K562 (cell line): ENCODE measurements at regions not wholly inside any gene's neighbourhood (a gene's known extent, or its start where the extent isn't known, plus 50 kb on each side); places are given as distances from the start of the nearest gene placed in this dataset.

Source experiments
- ATAC-seq: fragments of 200-7000 bp; cut with Tn5 transposase; 3 replicates; pipeline ENCODE4 v1.9.1; 2020; ENCODE audit warnings: moderate library complexity
- BruUV-seq: library from RNA; stranded (reverse); fragments of 400-500 nt; replicated peaks from 2 replicates; lab custom pipeline; 2021; lab: Mats Ljungman, UMichigan
- CTCF ChIA-PET: fragments of 300-600 bp; formaldehyde crosslinking; extraction: SDS; loops from one replicate; lab custom pipeline; 2021; ENCODE audit warnings: low intra/inter-chr PET ratio; lab: Yijun Ruan, JAX
- POLR2A ChIA-PET: fragments of 300-600, 350-650 bp; sonication (Branson Sonifier 250); formaldehyde crosslinking; extraction: SDS; loops from one replicate; lab custom pipeline; 2021; ENCODE audit warnings: antibody characterized with exemption, inconsistent platforms; lab: Yijun Ruan, JAX
- DNase-seq, 4 experiments: peaks; one replicate each; pipeline versions ENCODE4 v3.0.0 to v3.0.0-alpha.2; 2011 to 2018; ENCODE audit warnings: low spot score in 3 of 4, mixed read lengths in 3 of 4; ENCODE audit errors: extremely low read depth in 1 of 4
- FAIRE-seq: peaks from 2 replicates; lab custom pipeline; 2011; peaks lifted over from hg19 to GRCh38; lab: Jason Lieb, UNC
- H2AFZ ChIP-seq: 2 replicates; pipeline ENCODE4 v1.6.0; 2011; ENCODE audit warnings: low read depth, low read length, control low read depth, inconsistent platforms
- H3K27ac ChIP-seq: fragments of 200-600 bp; 3 replicates; pipeline ENCODE4 v1.8.0; 2011; ENCODE audit warnings: low read depth, mild to moderate bottlenecking, control low read depth, inconsistent platforms, low read length, moderate library complexity, mixed read lengths; ENCODE audit errors: extremely low read depth
- H3K27me3 ChIP-seq, 2 experiments: fragments of 300-600 bp in 1 of 2; 2 replicates in 1 of 2; 3 replicates in 1 of 2; pipeline versions ENCODE4 v1.6.0 to v1.8.0; 2011; ENCODE audit warnings: inconsistent platforms in 2 of 2, low read length in 2 of 2, mild to moderate bottlenecking in 1 of 2, mixed read lengths in 1 of 2, moderate library complexity in 1 of 2; ENCODE audit not compliant: control insufficient read depth in 2 of 2, insufficient read depth in 2 of 2
- H3K36me3 ChIP-seq: fragments of 300-600 bp; 3 replicates; pipeline ENCODE4 v1.8.0; 2011; ENCODE audit warnings: mild to moderate bottlenecking, low read length, inconsistent platforms; ENCODE audit not compliant: control insufficient read depth, insufficient read depth
- H3K4me1 ChIP-seq, 2 experiments: fragments of 200-600 bp in 1 of 2; replicated peaks in 1 of 2; 2 replicates in 1 of 2; 3 replicates in 1 of 2; pipeline versions ENCODE4 v1.5.1 to v1.8.0; 2011; ENCODE audit warnings: inconsistent platforms in 2 of 2, low read length in 2 of 2, mild to moderate bottlenecking in 1 of 2, mixed read lengths in 1 of 2, moderate library complexity in 1 of 2; ENCODE audit not compliant: control insufficient read depth in 2 of 2, insufficient read depth in 2 of 2
- H3K4me2 ChIP-seq: 2 replicates; pipeline ENCODE4 v1.6.1; 2011; ENCODE audit warnings: low read length, control low read depth, inconsistent platforms, mixed read lengths; ENCODE audit not compliant: insufficient read depth
- H3K4me3 ChIP-seq: fragments of 200-600 bp; sonication (generic), shearing (Covaris generic); 2 replicates; pipeline ENCODE4 v1.5.1; 2016; ENCODE audit warnings: control low read depth, inconsistent platforms
- H3K79me2 ChIP-seq: fragments of 200-600 bp; 3 replicates; pipeline ENCODE4 v1.8.0; 2011; ENCODE audit warnings: low read length, inconsistent platforms; ENCODE audit not compliant: control insufficient read depth, insufficient read depth
- H3K9ac ChIP-seq, 2 experiments: 2 replicates each; pipeline versions ENCODE4 v1.6.0 to v1.6.1; 2011; ENCODE audit warnings: low read depth in 2 of 2, low read length in 2 of 2, control low read depth in 1 of 2, inconsistent platforms in 1 of 2, mild to moderate bottlenecking in 1 of 2, mixed read lengths in 1 of 2; ENCODE audit not compliant: insufficient read depth in 1 of 2
- H3K9me1 ChIP-seq: one replicate; pipeline ENCODE4 v1.6.0; 2011; ENCODE audit warnings: inconsistent platforms, mild to moderate bottlenecking, low read length, moderate library complexity; ENCODE audit not compliant: control insufficient read depth, insufficient read depth
- H3K9me3 ChIP-seq: replicated peaks from 2 replicates; pipeline ENCODE4 v1.5.1; 2011; ENCODE audit warnings: low read depth, low read length, inconsistent platforms; ENCODE audit not compliant: control insufficient read depth, insufficient read depth
- H4K20me1 ChIP-seq: replicated peaks from 2 replicates; pipeline ENCODE4 v1.6.1; 2011; ENCODE audit warnings: low read length, inconsistent platforms, mixed read lengths; ENCODE audit not compliant: control insufficient read depth, insufficient read depth
- ATF4 ChIP-seq: fragments of 450-650 bp; formaldehyde crosslinking; IDR thresholded peaks from 2 replicates; pipeline ENCODE4 v1.4.0; 2022; ENCODE audit warnings: mild to moderate bottlenecking, moderate library complexity
- BCOR ChIP-seq: fragments of 450-650 bp; IDR thresholded peaks from 2 replicates; pipeline ENCODE4 v1.6.1; 2016
- FOXJ3 ChIP-seq: sonication (generic); formaldehyde crosslinking; IDR thresholded peaks from 2 replicates; pipeline ENCODE4 v1.4.0; 2020; ENCODE audit warnings: mild to moderate bottlenecking, missing genetic modification reagents
- HDAC8 ChIP-seq: fragments of 450-650 bp; IDR thresholded peaks from 2 replicates; pipeline ENCODE4 v1.6.1; 2016; ENCODE audit warnings: mild to moderate bottlenecking, missing genetic modification characterization, moderate library complexity, missing compliant biosample characterization
- SRSF7 ChIP-seq: fragments of 200-400 bp; formaldehyde crosslinking; optimal IDR thresholded peaks from 2 replicates; pipeline ENCODE3; 2017; ENCODE audit warnings: mild to moderate bottlenecking, low read depth, low read length
- ZBTB17 ChIP-seq: fragments of 450-650 bp; formaldehyde crosslinking; IDR thresholded peaks from 2 replicates; pipeline ENCODE4 v1.4.0; 2020; ENCODE audit warnings: mild to moderate bottlenecking
- ZKSCAN1 ChIP-seq: fragments of 150-350 bp; IDR thresholded peaks from 2 replicates; pipeline ENCODE4 v1.6.1; 2016; ENCODE audit warnings: low read depth, low read length
- ZNF324 ChIP-seq: fragments of 250-450 bp; sonication (Bioruptor Pico); IDR thresholded peaks from 2 replicates; pipeline ENCODE4 v1.4.0; 2020; ENCODE audit warnings: mild to moderate bottlenecking
- ZNF347 ChIP-seq: fragments of 450-650 bp; formaldehyde crosslinking; IDR thresholded peaks from 2 replicates; pipeline ENCODE4 v1.4.0; 2020; ENCODE audit warnings: low read depth, mild to moderate bottlenecking, moderate library complexity
- ZNF668 ChIP-seq: fragments of 250-450 bp; sonication (Bioruptor Pico); IDR thresholded peaks from 2 replicates; pipeline ENCODE4 v1.8.0; 2022; ENCODE audit warnings: mild to moderate bottlenecking, inconsistent platforms
- ZNF780A ChIP-seq: fragments of 250-450 bp; sonication (Bioruptor Pico); IDR thresholded peaks from 2 replicates; pipeline ENCODE4 v1.5.0; 2021; ENCODE audit warnings: mild to moderate bottlenecking
- ZNF785 ChIP-seq: fragments of 250-450 bp; sonication (Bioruptor Pico); IDR thresholded peaks from 2 replicates; pipeline ENCODE4 v1.4.0; 2020; ENCODE audit warnings: mild to moderate bottlenecking
- WGBS: fragments of 100-300 bp; shearing (Covaris generic); methylation state at CpG from one replicate; pipeline ENCODE4 v1.1.6; 2016; ENCODE audit warnings: low coverage, mixed read lengths; ENCODE audit not compliant: insufficient coverage; ENCODE audit errors: missing lambda C conversion rate; 5-methylcytosine and 5-hydroxymethylcytosine counted together
- in situ Hi-C: fragments of 300-500 bp; cut with MboI; formaldehyde crosslinking; loops from 4 replicates; pipeline ENCODE4 v1.15.0; 2018; ENCODE audit warnings: inconsistent platforms, mixed read lengths
- intact Hi-C: fragments of 100-400 bp; cut with micrococcal nuclease; formaldehyde crosslinking; loops from 2 replicates; pipeline ENCODE4 v1.14.2; 2022

- no peak overlapping the region for H3K4me3 ChIP-seq
- TF ChIP-seq ZBTB17 (CRISPR knock-in tag) = no peak
- TF ChIP-seq ZNF780A (CRISPR knock-in tag) = no peak
- no peak for TF ChIP-seq ZKSCAN1
- H3K79me2 ChIP-seq = no peaks in the 10 kb centered on the region
- ChIA-PET POLR2A (no interaction called here), CTCF (no interaction called here)
- in situ Hi-C loops = no loop called here
- H3K27ac ChIP-seq = no peak overlapping the region
- no peak overlapping the region for H3K4me2 ChIP-seq
- H3K27me3 ChIP-seq = no peaks in the 10 kb centered on the region
- H3K4me1 ChIP-seq = no peaks in the 10 kb centered on the region
- DNase-seq (no peak), ATAC-seq (no peak), FAIRE-seq (no peak)
- no peak overlapping the region for H2AFZ ChIP-seq
- H4K20me1 ChIP-seq = no peaks in the 10 kb centered on the region
- H3K9ac ChIP-seq = no peak overlapping the region
- intact Hi-C loops = no loop called here
- H3K9me1 ChIP-seq = no peaks in the 10 kb centered on the region
- no peaks in the 10 kb centered on the region for H3K9me3 ChIP-seq
- BruUV-seq = no TSS peak
- H3K36me3 ChIP-seq = no peaks in the 10 kb centered on the region
Measured at GRCh38 chr13:64028551-64028950, 2612.9 kb upstream of the PCDH20 start.

GRCh38 chr13:64020126-64020525, 2604.5 kb upstream of the PCDH20 start:
- no peaks in the 10 kb centered on the region for H3K9me1 ChIP-seq
- ChIA-PET CTCF (no interaction called here), POLR2A (no interaction called here)
- FAIRE-seq = no peak
- no peaks in the 10 kb centered on the region for H3K27me3 ChIP-seq
- H3K36me3 ChIP-seq = no peaks in the 10 kb centered on the region
- H3K27ac ChIP-seq = no peak overlapping the region
- WGBS = 62% methylated on average over 2 of the region's 2 CpGs
- no TSS peak for BruUV-seq
- H4K20me1 ChIP-seq = no peaks in the 10 kb centered on the region
- H3K4me3 ChIP-seq = no peak overlapping the region
- ATAC-seq = no peak
- H3K9ac ChIP-seq = no peak overlapping the region
- TF ChIP-seq SRSF7 = no peak
- no peak for TF ChIP-seq ZNF668
- no peak for TF ChIP-seq FOXJ3 (CRISPR knock-in tag)
- no peak for TF ChIP-seq BCOR
- TF ChIP-seq HDAC8 (tag) = no peak
- TF ChIP-seq ZNF347 (CRISPR knock-in tag) = no peak
- no peak for TF ChIP-seq ATF4
- TF ChIP-seq ZNF324 (CRISPR knock-in tag) = no peak
- TF ChIP-seq ZNF785 = no peak
- in situ Hi-C loops (no loop called here), intact Hi-C loops (no loop called here)
- H3K4me2 ChIP-seq = no peak overlapping the region
- no peaks in the 10 kb centered on the region for H3K9me3 ChIP-seq
- no peak for DNase-seq
- no peaks in the 10 kb centered on the region for H3K4me1 ChIP-seq
- H3K79me2 ChIP-seq = no peaks in the 10 kb centered on the region
- no peak overlapping the region for H2AFZ ChIP-seq
